ENCODE measurements at regions not wholly inside any gene's neighbourhood (a gene's known extent, or its start where the extent isn't known, plus 50 kb on each side); places are given as distances from the start of the nearest gene placed in this dataset.
"Not testable (repeated sequence)": the region's sequence is repeated elsewhere in the genome, so short reads cannot be mapped to it uniquely, and the experiment has no call there.

- no peak for DNase-seq
Measured at GRCh38 chr5:57655228-57655627, 172.6 kb upstream of the ACTBL2 start.

- no peak for DNase-seq
Measured at GRCh38 chr5:57653636-57654290, 171.2 kb upstream of the ACTBL2 start.

GRCh38 chr5:57651127-57651526, 168.5 kb upstream of the ACTBL2 start:
- DNase-seq = no peak

- peak; percentile 64 for DNase-seq
Measured at GRCh38 chr5:57650360-57651069, 167.9 kb upstream of the ACTBL2 start.

- DNase-seq = no peak
Measured at GRCh38 chr5:57642698-57643097, 160.1 kb upstream of the ACTBL2 start.

GRCh38 chr5:57642066-57642465, 159.5 kb upstream of the ACTBL2 start:
- no peak for DNase-seq

- DNase-seq = no peak
Measured at GRCh38 chr5:57635146-57635777, 152.7 kb upstream of the ACTBL2 start.

GRCh38 chr5:57632937-57633336, 150.3 kb upstream of the ACTBL2 start:
- DNase-seq = no peak

- DNase-seq = not testable (repeated sequence)
Measured at GRCh38 chr5:57631139-57631538, 148.5 kb upstream of the ACTBL2 start.

- DNase-seq = no peak
Measured at GRCh38 chr5:57627661-57628060, 145.1 kb upstream of the ACTBL2 start.

GRCh38 chr5:57626703-57627102, 144.1 kb upstream of the ACTBL2 start:
- DNase-seq = peak; percentile 52

- DNase-seq = no peak
Measured at GRCh38 chr5:57621624-57622023, 139.0 kb upstream of the ACTBL2 start.

GRCh38 chr5:57618767-57619381, 136.3 kb upstream of the ACTBL2 start:
- no peak for DNase-seq

GRCh38 chr5:57613741-57614140, 131.1 kb upstream of the ACTBL2 start:
- no peak for DNase-seq

- DNase-seq = no peak
Measured at GRCh38 chr5:57611177-57611576, 128.6 kb upstream of the ACTBL2 start.

GRCh38 chr5:57608542-57608941, 125.9 kb upstream of the ACTBL2 start:
- no peak for DNase-seq

GRCh38 chr5:57601996-57602395, 119.4 kb upstream of the ACTBL2 start:
- no peak for DNase-seq

- no peak for DNase-seq
Measured at GRCh38 chr5:57600321-57600720, 117.7 kb upstream of the ACTBL2 start.

GRCh38 chr5:57598756-57599155, 116.1 kb upstream of the ACTBL2 start:
- DNase-seq = peak; percentile 58

GRCh38 chr5:57598097-57598496, 115.5 kb upstream of the ACTBL2 start:
- DNase-seq = no peak

GRCh38 chr5:57595523-57595991, 112.9 kb upstream of the ACTBL2 start:
- DNase-seq = no peak

GRCh38 chr5:57594436-57594835, 111.8 kb upstream of the ACTBL2 start:
- DNase-seq = no peak

GRCh38 chr5:57592236-57592635, 109.6 kb upstream of the ACTBL2 start:
- DNase-seq = no peak
